ENCODE measurements at regions not wholly inside any gene's neighbourhood (a gene's known extent, or its start where the extent isn't known, plus 50 kb on each side); places are given as distances from the start of the nearest gene placed in this dataset.
A peak's percentile ranks its signal among the peaks of the same experiment; 100 is the strongest.

GRCh38 chr17:62887437-62887836, 78.6 kb upstream of the TANC2 start:
- ATAC-seq: no peak
- no peaks in the 10 kb centered on the region for H3K9me3 Mint-ChIP-seq
- peaks cover 3 to 11% of the 10 kb centered on the region in 2 donors for H3K27me3 Mint-ChIP-seq (ENCODE audit: low read depth in 2 of 2)
- no peak overlapping the region for H3K27ac ChIP-seq (ENCODE audit: low read length)
- no peaks in the 10 kb centered on the region for H3K27me3 ChIP-seq (ENCODE audit: control insufficient read depth, insufficient read depth, low read length)
- WGBS (ENCODE audit: insufficient coverage): 94% methylated on average over 1 of the region's 3 CpGs
- no peak overlapping the region for H3K27ac Mint-ChIP-seq
- H3K36me3 Mint-ChIP-seq: no peaks in the 10 kb centered on the region
- H3K4me3 ChIP-seq (ENCODE audit: low read length): no peak overlapping the region
- TF ChIP-seq, protein P1, sequence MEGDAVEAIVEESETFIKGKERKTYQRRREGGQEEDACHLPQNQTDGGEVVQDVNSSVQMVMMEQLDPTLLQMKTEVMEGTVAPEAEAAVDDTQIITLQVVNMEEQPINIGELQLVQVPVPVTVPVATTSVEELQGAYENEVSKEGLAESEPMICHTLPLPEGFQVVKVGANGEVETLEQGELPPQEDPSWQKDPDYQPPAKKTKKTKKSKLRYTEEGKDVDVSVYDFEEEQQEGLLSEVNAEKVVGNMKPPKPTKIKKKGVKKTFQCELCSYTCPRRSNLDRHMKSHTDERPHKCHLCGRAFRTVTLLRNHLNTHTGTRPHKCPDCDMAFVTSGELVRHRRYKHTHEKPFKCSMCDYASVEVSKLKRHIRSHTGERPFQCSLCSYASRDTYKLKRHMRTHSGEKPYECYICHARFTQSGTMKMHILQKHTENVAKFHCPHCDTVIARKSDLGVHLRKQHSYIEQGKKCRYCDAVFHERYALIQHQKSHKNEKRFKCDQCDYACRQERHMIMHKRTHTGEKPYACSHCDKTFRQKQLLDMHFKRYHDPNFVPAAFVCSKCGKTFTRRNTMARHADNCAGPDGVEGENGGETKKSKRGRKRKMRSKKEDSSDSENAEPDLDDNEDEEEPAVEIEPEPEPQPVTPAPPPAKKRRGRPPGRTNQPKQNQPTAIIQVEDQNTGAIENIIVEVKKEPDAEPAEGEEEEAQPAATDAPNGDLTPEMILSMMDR (IDR thresholded peaks at IDR 0.05): no peak
- H3K9me3 ChIP-seq (ENCODE audit: control insufficient read depth, insufficient read depth, low read length): no peaks in the 10 kb centered on the region
- peaks cover 4% of the 10 kb centered on the region for H3K4me1 ChIP-seq (ENCODE audit: control insufficient read depth, insufficient read depth, low read length)
- no peak for DNase-seq
- no peak overlapping the region for H3K4me3 Mint-ChIP-seq
- H3K4me1 Mint-ChIP-seq: peaks cover 10 to 14% of the 10 kb centered on the region in 2 donors
- intact Hi-C loops (cut with micrococcal nuclease): no loop called here
- no peaks in the 10 kb centered on the region for H3K36me3 ChIP-seq (ENCODE audit: control insufficient read depth, insufficient read depth, low read length)

GRCh38 chr17:62884781-62885180, 76.7 kb upstream of the MARCHF10 start:
- DNase-seq (no peak), ATAC-seq (no peak)
- Mint-ChIP-seq H3K4me1 (no peaks in the 10 kb centered on the region), H3K9me3 (no peaks in the 10 kb centered on the region), H3K36me3 (no peaks in the 10 kb centered on the region), H3K27me3 (ENCODE audit: low read depth in 2 of 2) (peaks cover 6 to 11% of the 10 kb centered on the region in 2 donors), H3K4me3 (no peak overlapping the region), H3K27ac (no peak overlapping the region)
- Histone ChIP-seq H3K4me1 (ENCODE audit: control insufficient read depth, insufficient read depth, low read length) (no peaks in the 10 kb centered on the region), H3K4me3 (ENCODE audit: low read length) (no peak overlapping the region), H3K9me3 (ENCODE audit: control insufficient read depth, insufficient read depth, low read length) (no peaks in the 10 kb centered on the region), H3K27ac (ENCODE audit: low read length) (no peak overlapping the region), H3K36me3 (ENCODE audit: control insufficient read depth, insufficient read depth, low read length) (no peaks in the 10 kb centered on the region), H3K27me3 (ENCODE audit: control insufficient read depth, insufficient read depth, low read length) (no peaks in the 10 kb centered on the region)
- TF ChIP-seq, protein P1 (IDR thresholded peaks at IDR 0.05): no peak
- 88% methylated on average over 3 of the region's 5 CpGs for WGBS (ENCODE audit: insufficient coverage)
- intact Hi-C loops (cut with micrococcal nuclease): no loop called here

DNA sequence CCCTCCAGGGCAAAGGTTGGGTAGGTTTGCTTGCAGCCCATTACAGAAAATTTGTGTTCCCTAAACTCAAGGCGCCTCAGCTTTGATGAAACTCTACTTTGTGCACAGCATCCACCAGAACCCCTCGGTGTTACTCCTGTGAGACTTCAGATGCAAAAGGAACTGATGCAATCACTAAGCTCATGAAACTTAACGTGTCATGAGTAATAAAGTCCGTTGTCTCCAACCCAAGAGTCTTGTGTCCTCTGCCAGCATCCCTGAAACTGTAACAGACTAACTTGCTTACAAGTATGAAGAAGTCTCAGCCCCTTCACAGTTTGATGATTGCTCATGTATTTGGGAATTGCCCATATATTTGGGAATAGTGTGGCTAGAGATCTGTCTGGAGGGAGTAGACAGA, 74.8 kb upstream of the MARCHF10 start:
- Histone ChIP-seq H3K36me3 (ENCODE audit: control insufficient read depth, insufficient read depth, low read length) (no peaks in the 10 kb centered on the region), H3K27me3 (ENCODE audit: control insufficient read depth, insufficient read depth, low read length) (no peaks in the 10 kb centered on the region), H3K27ac (ENCODE audit: low read length) (no peak overlapping the region), H3K9me3 (ENCODE audit: control insufficient read depth, insufficient read depth, low read length) (no peaks in the 10 kb centered on the region), H3K4me1 (ENCODE audit: control insufficient read depth, insufficient read depth, low read length) (no peaks in the 10 kb centered on the region), H3K4me3 (ENCODE audit: low read length) (no peak overlapping the region)
- Mint-ChIP-seq H3K27me3 (ENCODE audit: low read depth in 2 of 2) (peaks cover 8 to 22% of the 10 kb centered on the region in 2 donors), H3K27ac (no peak overlapping the region), H3K4me3 (no peak overlapping the region), H3K36me3 (no peaks in the 10 kb centered on the region), H3K4me1 (no peaks in the 10 kb centered on the region), H3K9me3 (no peaks in the 10 kb centered on the region)
- WGBS (ENCODE audit: insufficient coverage): 86% methylated on average over 4 of the region's 4 CpGs
- intact Hi-C loops (cut with micrococcal nuclease): no loop called here
- TF ChIP-seq, protein P1 (IDR thresholded peaks at IDR 0.05): no peak
- DNase-seq (no peak), ATAC-seq (no peak)

DNA sequence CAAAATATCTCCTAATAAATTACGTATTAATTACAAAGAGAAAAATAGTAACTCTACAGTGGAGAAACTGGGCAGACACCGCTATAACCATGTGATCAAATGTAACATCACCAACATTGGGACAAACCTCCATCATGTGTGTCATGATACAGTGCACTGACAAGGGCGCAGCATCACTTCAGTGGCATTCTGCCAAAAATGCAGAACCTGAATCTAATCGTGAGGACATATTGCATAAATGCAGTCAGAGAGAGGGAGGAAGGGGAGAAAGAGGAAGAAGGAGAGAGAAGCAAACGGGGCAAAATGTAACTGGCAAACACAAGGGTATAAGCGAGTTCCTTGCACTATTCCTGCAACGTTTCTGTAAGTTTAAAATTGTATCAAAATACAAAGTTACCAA, 74.2 kb upstream of the MARCHF10 start:
- ATAC-seq: peak in 1 of 3 donors; percentile 48
- Mint-ChIP-seq H3K9me3 (no peaks in the 10 kb centered on the region), H3K36me3 (no peaks in the 10 kb centered on the region), H3K4me3 (no peak overlapping the region), H3K27ac (no peak overlapping the region), H3K27me3 (ENCODE audit: low read depth in 2 of 2) (peaks cover 8 to 22% of the 10 kb centered on the region in 2 donors), H3K4me1 (no peaks in the 10 kb centered on the region)
- H3K27me3 ChIP-seq (ENCODE audit: control insufficient read depth, insufficient read depth, low read length): no peaks in the 10 kb centered on the region
- H3K4me3 ChIP-seq (ENCODE audit: low read length): no peak overlapping the region
- TF ChIP-seq, protein P1 (IDR thresholded peaks at IDR 0.05): no peak
- peak in 1 of 2 donors; percentile 9 for DNase-seq
- 46% methylated on average over 6 of the region's 7 CpGs for WGBS (ENCODE audit: insufficient coverage)
- no peaks in the 10 kb centered on the region for H3K9me3 ChIP-seq (ENCODE audit: control insufficient read depth, insufficient read depth, low read length)
- H3K36me3 ChIP-seq (ENCODE audit: control insufficient read depth, insufficient read depth, low read length): no peaks in the 10 kb centered on the region
- H3K4me1 ChIP-seq (ENCODE audit: control insufficient read depth, insufficient read depth, low read length): no peaks in the 10 kb centered on the region
- H3K27ac ChIP-seq (ENCODE audit: low read length): no peak overlapping the region
- intact Hi-C loops (cut with micrococcal nuclease): no loop called here

All from natural killer cell (primary cell).